HCT116 (cell line): ENCODE measurements at regions not wholly inside any gene's neighbourhood (a gene's known extent, or its start where the extent isn't known, plus 50 kb on each side); places are given as distances from the start of the nearest gene placed in this dataset.

Experiments used
- ATAC-seq: fragments of 200-7000 bp; cut with Tn5 transposase; 2 replicates; pipeline ENCODE4 v1.9.1; 2020; ENCODE audit warnings: mild to moderate bottlenecking, moderate library complexity
- BruUV-seq: library from RNA; stranded (reverse); fragments of 400-500 nt; replicated peaks from 2 replicates; lab custom pipeline; 2021; lab: Mats Ljungman, UMichigan
- CTCF ChIA-PET: fragments of 300-600 bp; sonication (Branson Sonifier 250); formaldehyde crosslinking; loops from one replicate; lab custom pipeline; 2021; ENCODE audit warnings: antibody characterized with exemption; lab: Charles Lee
- POLR2A ChIA-PET: fragments of 300-600, 350-600 bp; sonication (Branson Sonifier 250); formaldehyde crosslinking; loops from one replicate; lab custom pipeline; 2021; ENCODE audit warnings: antibody characterized with exemption; lab: Charles Lee
- RAD21 ChIA-PET, 2 experiments: fragments of 300-600 bp; sonication (Branson Sonifier 250); formaldehyde crosslinking; loops; one replicate each; lab custom pipeline; 2023; ENCODE audit warnings: low total read pairs in 2 of 2; ENCODE audit not compliant: uncharacterized antibody in 2 of 2, unreplicated experiment in 2 of 2, low non-redundant PET in 1 of 2; lab: Charles Lee
- DNase-seq: peaks from one replicate; pipeline ENCODE4 v3.0.0-alpha.2; 2010; ENCODE audit warnings: low read depth, low spot score
- H2AFZ ChIP-seq: fragments of 200-600 bp; shearing (Covaris generic), sonication (generic); 2 replicates; pipeline ENCODE4 v1.6.1; 2017; ENCODE audit warnings: low read depth, mixed run types, mixed read lengths, antibody characterized with exemption, low read length; ENCODE audit not compliant: poor library complexity, severe bottlenecking
- H3K27ac ChIP-seq: 2 replicates; pipeline ENCODE4 v1.5.1; 2012; ENCODE audit warnings: low read depth, low read length
- H3K27me3 ChIP-seq: fragments of 200-600 bp; sonication (generic); 2 replicates; pipeline ENCODE4 v1.6.1; 2016; ENCODE audit warnings: mixed run types, low read length, mixed read lengths; ENCODE audit not compliant: insufficient read depth
- H3K36me3 ChIP-seq, 2 experiments: fragments of 200-500 bp in 1 of 2; fragments of 200-600 bp in 1 of 2; sonication (Bioruptor generic) in 1 of 2; sonication (generic) in 1 of 2; 2 replicates each; pipeline versions ENCODE4 v1.5.1 to v1.6.1; 2014 to 2016; ENCODE audit warnings: low read length in 2 of 2, inconsistent platforms in 1 of 2, mixed read lengths in 1 of 2, mixed run types in 1 of 2; ENCODE audit not compliant: insufficient read depth in 2 of 2, control insufficient read depth in 1 of 2
- H3K4me1 ChIP-seq, 2 experiments: fragments of 200-600 bp in 1 of 2; sonication (generic) in 1 of 2; 2 replicates each; pipeline versions ENCODE4 v1.5.1 to v1.6.1; 2012 to 2017; ENCODE audit warnings: low read length in 2 of 2, inconsistent platforms in 1 of 2, mild to moderate bottlenecking in 1 of 2, mixed read lengths in 1 of 2, mixed run types in 1 of 2, moderate library complexity in 1 of 2; ENCODE audit not compliant: insufficient read depth in 2 of 2, control insufficient read depth in 1 of 2
- H3K4me2 ChIP-seq: fragments of 200-600 bp; sonication (generic); 2 replicates; pipeline ENCODE4 v1.6.1; 2017; ENCODE audit warnings: mixed run types, low read length, mixed read lengths
- H3K4me3 ChIP-seq, 2 experiments: fragments of 200-600 bp in 1 of 2; sonication (generic) in 1 of 2; replicated peaks in 1 of 2; 2 replicates each; pipeline ENCODE4 v1.5.1; 2011 to 2016; ENCODE audit warnings: low read length in 2 of 2, control low read depth in 1 of 2, low read depth in 1 of 2, mild to moderate bottlenecking in 1 of 2, mixed read lengths in 1 of 2, mixed run types in 1 of 2
- H3K79me2 ChIP-seq: fragments of 200-600 bp; sonication (generic); 2 replicates; pipeline ENCODE4 v1.6.1; 2017; ENCODE audit warnings: mild to moderate bottlenecking, mixed run types, low read length, moderate library complexity, mixed read lengths; ENCODE audit not compliant: insufficient read depth
- H3K9ac ChIP-seq: fragments of 200-600 bp; sonication (generic); 2 replicates; pipeline ENCODE4 v1.6.1; 2016; ENCODE audit warnings: low read length, mixed read lengths
- H3K9me2 ChIP-seq: fragments of 200-600 bp; sonication (generic), shearing (Covaris generic); 2 replicates; pipeline ENCODE4 v1.6.1; 2017; ENCODE audit warnings: mixed run types, mild to moderate bottlenecking, moderate library complexity; ENCODE audit not compliant: insufficient read depth
- H3K9me3 ChIP-seq, 2 experiments: fragments of 200-500 bp in 1 of 2; fragments of 200-600 bp in 1 of 2; sonication (Bioruptor generic) in 1 of 2; sonication (generic) in 1 of 2; 2 replicates each; pipeline ENCODE4 v1.6.1; 2014 to 2017; ENCODE audit warnings: low read length in 2 of 2, mixed read lengths in 2 of 2, inconsistent platforms in 1 of 2, low read depth in 1 of 2, mild to moderate bottlenecking in 1 of 2, mixed run types in 1 of 2, moderate library complexity in 1 of 2; ENCODE audit not compliant: control insufficient read depth in 1 of 2, insufficient read depth in 1 of 2
- H4K20me1 ChIP-seq: fragments of 200-600 bp; sonication (generic), shearing (Covaris generic); 2 replicates; pipeline ENCODE4 v1.6.1; 2017; ENCODE audit warnings: mixed run types, mild to moderate bottlenecking, moderate library complexity; ENCODE audit not compliant: insufficient read depth
- ATF3 ChIP-seq: IDR thresholded peaks from 2 replicates; pipeline ENCODE4 v1.6.1; 2012
- CEBPB ChIP-seq: IDR thresholded peaks from 2 replicates; pipeline ENCODE4 v1.6.1; 2012; ENCODE audit warnings: low read depth
- EGR1 ChIP-seq: IDR thresholded peaks from 2 replicates; pipeline ENCODE4 v1.6.1; 2012; ENCODE audit warnings: low read depth
- ELF1 ChIP-seq: IDR thresholded peaks from 2 replicates; pipeline ENCODE4 v1.6.1; 2012; ENCODE audit warnings: low read depth, borderline replicate concordance
- EZH2 ChIP-seq: fragments of 200-600 bp; sonication (generic); IDR thresholded peaks from 2 replicates; pipeline ENCODE4 v1.6.1; 2017; ENCODE audit warnings: antibody characterized with exemption, mixed run types
- FOSL1 ChIP-seq: IDR thresholded peaks from 2 replicates; pipeline ENCODE4 v1.6.1; 2012; ENCODE audit warnings: low read depth
- JUND ChIP-seq: IDR thresholded peaks from 2 replicates; pipeline ENCODE4 v1.6.1; 2012
- MAX ChIP-seq: IDR thresholded peaks from 2 replicates; pipeline ENCODE4 v1.6.1; 2012
- POLR2AphosphoS5 ChIP-seq: IDR thresholded peaks from 2 replicates; pipeline ENCODE4 v1.6.1; 2011; ENCODE audit warnings: mild to moderate bottlenecking, low read depth, low read length, moderate library complexity
- RAD21 ChIP-seq: IDR thresholded peaks from 2 replicates; pipeline ENCODE4 v1.6.1; 2012; ENCODE audit warnings: low read depth, mild to moderate bottlenecking
- REST ChIP-seq: IDR thresholded peaks from 2 replicates; pipeline ENCODE4 v1.6.1; 2012; ENCODE audit warnings: low read depth
- SIN3A ChIP-seq: IDR thresholded peaks from 2 replicates; pipeline ENCODE4 v1.6.1; 2012; ENCODE audit warnings: low read depth
- SP1 ChIP-seq: IDR thresholded peaks from 2 replicates; pipeline ENCODE4 v1.6.1; 2012; ENCODE audit warnings: low read depth
- ZBTB33 ChIP-seq: IDR thresholded peaks from 2 replicates; pipeline ENCODE4 v1.6.1; 2011; ENCODE audit warnings: mild to moderate bottlenecking, low read length, moderate library complexity; ENCODE audit not compliant: insufficient replicate concordance; ENCODE audit errors: extremely low read depth
- ZFX ChIP-seq: fragments of 450-650 bp; IDR thresholded peaks from 2 replicates; pipeline ENCODE4 v1.6.1; 2017
- ZNF274 ChIP-seq: fragments of 200-500 bp; sonication (Bioruptor generic); IDR thresholded peaks from 2 replicates; pipeline ENCODE4 v1.6.1; 2014; ENCODE audit warnings: mild to moderate bottlenecking, low read depth, low read length, inconsistent platforms
- intact Hi-C: fragments of 100-400 bp; cut with micrococcal nuclease; formaldehyde crosslinking; loops from 2 replicates; pipeline ENCODE4 v1.10.0; 2022

- no peaks in the 10 kb centered on the region for H4K20me1 ChIP-seq
- no TSS peak for BruUV-seq
- ChIA-PET CTCF (no interaction called here), POLR2A (no interaction called here), RAD21 (no interaction called here)
- H3K79me2 ChIP-seq = no peaks in the 10 kb centered on the region
- no peak for DNase-seq
- H3K9me2 ChIP-seq = no peaks in the 10 kb centered on the region
- H3K27ac ChIP-seq = no peak overlapping the region
- no peaks in the 10 kb centered on the region for H3K4me1 ChIP-seq
- H3K9ac ChIP-seq = no peak overlapping the region
- no peaks in the 10 kb centered on the region for H3K36me3 ChIP-seq
- no peak overlapping the region for H2AFZ ChIP-seq
- H3K4me3 ChIP-seq = no peak overlapping the region
- H3K4me2 ChIP-seq = no peak overlapping the region
- no peaks in the 10 kb centered on the region for H3K27me3 ChIP-seq
- ATAC-seq = no peak
- intact Hi-C loops = no loop called here
- H3K9me3 ChIP-seq = peaks cover 16 to 23% of the 10 kb centered on the region in 2 experiments; a peak in 3 of 4 replicates
- TF ChIP-seq ZFX = no peak
- no peak for TF ChIP-seq JUND
- TF ChIP-seq RAD21 = no peak
- no peak for TF ChIP-seq EZH2
- TF ChIP-seq ATF3 = no peak
- no peak for TF ChIP-seq SP1
- TF ChIP-seq ZNF274 = no peak
- no peak for TF ChIP-seq ELF1
- no peak for TF ChIP-seq SIN3A
- TF ChIP-seq EGR1 = no peak
- TF ChIP-seq FOSL1 = no peak
- no peak for TF ChIP-seq CEBPB
- no peak for TF ChIP-seq MAX
- no peak for TF ChIP-seq POLR2AphosphoS5
- no peak for TF ChIP-seq REST
- TF ChIP-seq ZBTB33 = no peak
Observed at GRCh38 chr21:25220954-25221353, 386.3 kb downstream of the MRPL39 start.
